SK-N-SH treated with all-trans-retinoic acid at 6 μM for 48 hours (cell line): ENCODE measurements at regions not wholly inside any gene's neighbourhood (a gene's known extent, or its start where the extent isn't known, plus 50 kb on each side); places are given as distances from the start of the nearest gene placed in this dataset.

Source experiments
- ATAC-seq: fragments of 200-7000 bp; cut with Tn5 transposase; 3 replicates; pipeline ENCODE4 v1.9.1; 2020; ENCODE audit warnings: mild to moderate bottlenecking, moderate library complexity
- ARNTL ChIP-seq: fragments of 450-650 bp; formaldehyde crosslinking; IDR thresholded peaks from 2 replicates; pipeline ENCODE4 v1.5.0; 2020; ENCODE audit warnings: low read depth, mild to moderate bottlenecking, moderate library complexity, borderline replicate concordance
- BACH2 ChIP-seq: fragments of 250-450 bp; sonication (Bioruptor Pico); IDR thresholded peaks from 2 replicates; pipeline ENCODE4 v1.9.0; 2021; ENCODE audit warnings: mild to moderate bottlenecking, borderline replicate concordance
- CSDC2 ChIP-seq: fragments of 250-450 bp; sonication (Bioruptor Pico); IDR thresholded peaks from 2 replicates; pipeline ENCODE4 v1.5.0; 2020; ENCODE audit warnings: mild to moderate bottlenecking, moderate library complexity
- ESRRG ChIP-seq: fragments of 250-450 bp; sonication (Bioruptor Pico); IDR thresholded peaks from 2 replicates; pipeline ENCODE4 v1.6.1; 2021; ENCODE audit warnings: mild to moderate bottlenecking
- GLIS3 ChIP-seq: fragments of 250-450 bp; sonication (Bioruptor Pico); IDR thresholded peaks from 2 replicates; pipeline ENCODE4 v1.5.0; 2020; ENCODE audit warnings: mild to moderate bottlenecking, moderate library complexity
- ISL1 ChIP-seq: fragments of 250-450 bp; sonication (Bioruptor Pico); IDR thresholded peaks from 2 replicates; pipeline ENCODE4 v2.1.2; 2022; ENCODE audit warnings: mild to moderate bottlenecking, moderate library complexity
- OSR1 ChIP-seq: fragments of 250-450 bp; sonication (Bioruptor Pico); IDR thresholded peaks from 2 replicates; pipeline ENCODE4 v1.8.0; 2022; ENCODE audit warnings: moderate library complexity, mild to moderate bottlenecking, inconsistent platforms
- PPARA ChIP-seq: fragments of 250-450 bp; sonication (Bioruptor Pico); IDR thresholded peaks from 2 replicates; pipeline ENCODE4 v1.5.0; 2020; ENCODE audit warnings: mild to moderate bottlenecking, borderline replicate concordance
- RARB ChIP-seq: fragments of 250-450 bp; sonication (Bioruptor Pico); IDR thresholded peaks from 2 replicates; pipeline ENCODE4 v1.8.0; 2021; ENCODE audit warnings: mild to moderate bottlenecking, moderate library complexity
- SNAI2 ChIP-seq: fragments of 250-450 bp; sonication (Bioruptor Pico); IDR thresholded peaks from 2 replicates; pipeline ENCODE4 v1.5.0; 2020; ENCODE audit warnings: mild to moderate bottlenecking, moderate library complexity
- TCF4 ChIP-seq: fragments of 250-450 bp; sonication (Bioruptor Pico); IDR thresholded peaks from 2 replicates; pipeline ENCODE4 v1.8.0; 2021; ENCODE audit warnings: mild to moderate bottlenecking, moderate library complexity, borderline replicate concordance
- TOX ChIP-seq: fragments of 250-450 bp; sonication (Bioruptor Pico); IDR thresholded peaks from 2 replicates; pipeline ENCODE4 v1.8.0; 2021; ENCODE audit warnings: mild to moderate bottlenecking, moderate library complexity, borderline replicate concordance
- TSHZ2 ChIP-seq: fragments of 250-450 bp; sonication (Bioruptor Pico); IDR thresholded peaks from 2 replicates; pipeline ENCODE4 v1.5.0; 2020; ENCODE audit warnings: mild to moderate bottlenecking, moderate library complexity
- ZC3H10 ChIP-seq: fragments of 250-450 bp; sonication (Bioruptor Pico); IDR thresholded peaks from 2 replicates; pipeline ENCODE4 v1.5.1; 2021; ENCODE audit warnings: mild to moderate bottlenecking, moderate library complexity
- ZFP3 ChIP-seq: fragments of 250-450 bp; sonication (Bioruptor Pico); IDR thresholded peaks from 2 replicates; pipeline ENCODE4 v1.5.0; 2020; ENCODE audit warnings: mild to moderate bottlenecking, moderate library complexity
- ZFP30 ChIP-seq: fragments of 450-650 bp; formaldehyde crosslinking; IDR thresholded peaks from 2 replicates; pipeline ENCODE4 v1.5.0; 2022; ENCODE audit warnings: mild to moderate bottlenecking, moderate library complexity
- ZNF565 ChIP-seq: fragments of 450-650 bp; formaldehyde crosslinking; conservative IDR thresholded peaks from 2 replicates; pipeline ENCODE4 v1.5.0; 2020; ENCODE audit warnings: low read depth, mild to moderate bottlenecking, moderate library complexity
- ZNF70 ChIP-seq: fragments of 450-650 bp; formaldehyde crosslinking; IDR thresholded peaks from 2 replicates; pipeline ENCODE4 v1.5.0; 2020; ENCODE audit warnings: mild to moderate bottlenecking, moderate library complexity
- ZNF8 ChIP-seq: fragments of 450-650 bp; formaldehyde crosslinking; IDR thresholded peaks from 2 replicates; pipeline ENCODE4 v1.5.0; 2020; ENCODE audit warnings: mild to moderate bottlenecking, moderate library complexity
- TF ChIP-seq, protein P1 (sequence below): fragments of 250-450 bp; sonication (Bioruptor Pico); IDR thresholded peaks from 2 replicates; pipeline ENCODE4 v1.5.1; 2021; ENCODE audit warnings: mild to moderate bottlenecking, moderate library complexity
- TF ChIP-seq, protein P2 (sequence below): fragments of 250-450 bp; sonication (Bioruptor Pico); IDR thresholded peaks from 2 replicates; pipeline ENCODE4 v1.5.1; 2020; ENCODE audit warnings: low read depth, mild to moderate bottlenecking, moderate library complexity
- TF ChIP-seq, protein P3 (sequence below): fragments of 250-450 bp; sonication (Bioruptor Pico); IDR thresholded peaks from 2 replicates; pipeline ENCODE4 v1.8.0; 2021; ENCODE audit warnings: low read depth, mild to moderate bottlenecking, moderate library complexity, borderline replicate concordance

DNA sequence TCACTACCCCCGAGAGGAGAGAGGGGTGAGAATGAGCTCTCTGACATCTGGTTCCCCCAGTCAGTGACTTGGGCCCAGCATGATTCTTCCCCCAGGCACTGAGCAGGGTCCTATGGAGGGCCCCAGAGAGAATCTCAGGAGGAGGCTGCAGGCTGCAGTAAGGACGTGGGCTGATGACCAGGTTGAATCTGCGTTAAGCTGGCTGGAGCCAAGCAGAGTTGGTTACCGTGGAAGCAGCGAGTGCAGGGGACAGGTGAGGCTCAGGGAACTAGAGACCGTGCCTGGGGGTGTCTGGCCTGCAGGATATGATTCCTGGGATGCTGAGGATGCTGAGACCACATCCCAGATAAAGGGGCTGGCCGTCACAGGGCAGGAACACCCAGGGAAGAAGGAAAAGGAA is 314.3 kb upstream of the IRX1 start:
- TF ChIP-seq ZNF565 (CRISPR knock-in tag) (no peak), ISL1 (CRISPR knock-in tag) (no peak), CSDC2 (CRISPR knock-in tag) (no peak), SNAI2 (no peak), ZFP3 (CRISPR knock-in tag) (no peak)
- ATAC-seq = no peak

DNA sequence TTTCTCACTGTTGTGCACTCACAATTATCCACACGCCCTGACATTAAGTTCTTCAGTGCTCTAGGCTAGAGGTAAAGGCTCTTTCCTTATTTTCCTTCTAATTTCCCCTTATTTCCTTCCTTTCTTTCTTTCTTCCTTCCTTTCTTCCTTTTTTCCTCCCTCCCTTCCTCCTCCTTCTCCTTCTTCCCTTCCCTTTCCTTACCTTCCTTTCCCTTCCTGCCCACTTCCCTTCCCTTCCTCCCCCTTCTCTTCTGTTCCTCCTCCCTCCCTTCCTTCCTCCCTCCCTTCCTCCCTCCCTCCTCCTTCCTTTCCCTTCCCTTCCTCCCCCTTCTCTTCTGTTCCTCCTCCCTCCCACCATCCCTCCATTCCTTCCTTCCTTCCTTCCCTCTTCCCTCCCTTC is 317.0 kb upstream of the IRX1 start:
- ATAC-seq = no peak
- TF ChIP-seq GLIS3 (CRISPR knock-in tag) (no peak), ZNF70 (CRISPR knock-in tag) (no peak)
- TF ChIP-seq, all 23 proteins: peak for 0

DNA sequence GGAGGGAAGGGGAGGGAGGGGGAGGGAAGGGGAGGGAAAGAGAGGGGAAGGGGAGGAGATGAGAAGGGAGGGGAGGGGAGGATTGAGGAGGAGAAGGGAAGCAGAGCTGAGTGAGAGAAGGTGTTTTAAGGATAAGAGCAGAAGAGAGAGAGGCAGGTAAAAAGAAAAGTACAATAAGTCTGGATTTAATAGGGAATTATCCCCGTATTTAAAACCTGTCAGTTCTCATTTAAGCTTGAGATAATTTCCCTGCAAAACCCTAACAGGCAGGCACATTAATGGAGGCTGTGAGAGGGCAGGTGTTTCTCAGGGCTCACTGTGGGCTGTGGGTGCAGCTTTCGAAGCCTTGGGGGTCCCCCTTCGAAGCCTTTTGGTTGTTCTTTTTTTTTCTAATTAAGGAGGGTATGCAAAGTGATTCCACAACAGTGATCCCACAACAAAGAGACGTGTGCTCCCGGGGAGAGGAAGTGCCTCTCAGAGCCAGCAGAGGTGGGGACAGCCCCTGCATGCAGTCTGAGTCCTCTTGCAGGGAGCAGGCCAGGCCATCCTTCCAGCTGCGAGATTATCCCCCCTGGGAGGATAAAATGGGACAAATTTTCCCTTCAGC is 317.9 kb upstream of the IRX1 start:
- ATAC-seq = no peak
- no peak for TF ChIP-seq RARB
- no peak for TF ChIP-seq ZNF565 (CRISPR knock-in tag)
- no peak for TF ChIP-seq GLIS3 (CRISPR knock-in tag)
- TF ChIP-seq, protein P1, sequence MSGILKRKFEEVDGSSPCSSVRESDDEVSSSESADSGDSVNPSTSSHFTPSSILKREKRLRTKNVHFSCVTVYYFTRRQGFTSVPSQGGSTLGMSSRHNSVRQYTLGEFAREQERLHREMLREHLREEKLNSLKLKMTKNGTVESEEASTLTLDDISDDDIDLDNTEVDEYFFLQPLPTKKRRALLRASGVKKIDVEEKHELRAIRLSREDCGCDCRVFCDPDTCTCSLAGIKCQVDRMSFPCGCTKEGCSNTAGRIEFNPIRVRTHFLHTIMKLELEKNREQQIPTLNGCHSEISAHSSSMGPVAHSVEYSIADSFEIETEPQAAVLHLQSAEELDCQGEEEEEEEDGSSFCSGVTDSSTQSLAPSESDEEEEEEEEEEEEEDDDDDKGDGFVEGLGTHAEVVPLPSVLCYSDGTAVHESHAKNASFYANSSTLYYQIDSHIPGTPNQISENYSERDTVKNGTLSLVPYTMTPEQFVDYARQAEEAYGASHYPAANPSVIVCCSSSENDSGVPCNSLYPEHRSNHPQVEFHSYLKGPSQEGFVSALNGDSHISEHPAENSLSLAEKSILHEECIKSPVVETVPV (CRISPR knock-in tag) = no peak
- TF ChIP-seq ISL1 (CRISPR knock-in tag) = no peak
- TF ChIP-seq TSHZ2 (CRISPR knock-in tag) = no peak

- no peak for ATAC-seq
Measured at GRCh38 chr5:3276896-3277295, 318.7 kb upstream of the IRX1 start.

GRCh38 chr5:3269395-3270169 is 326.1 kb upstream of the IRX1 start:
- ATAC-seq = no peak
- no peak for TF ChIP-seq OSR1 (CRISPR knock-in tag)
- TF ChIP-seq, protein P2, sequence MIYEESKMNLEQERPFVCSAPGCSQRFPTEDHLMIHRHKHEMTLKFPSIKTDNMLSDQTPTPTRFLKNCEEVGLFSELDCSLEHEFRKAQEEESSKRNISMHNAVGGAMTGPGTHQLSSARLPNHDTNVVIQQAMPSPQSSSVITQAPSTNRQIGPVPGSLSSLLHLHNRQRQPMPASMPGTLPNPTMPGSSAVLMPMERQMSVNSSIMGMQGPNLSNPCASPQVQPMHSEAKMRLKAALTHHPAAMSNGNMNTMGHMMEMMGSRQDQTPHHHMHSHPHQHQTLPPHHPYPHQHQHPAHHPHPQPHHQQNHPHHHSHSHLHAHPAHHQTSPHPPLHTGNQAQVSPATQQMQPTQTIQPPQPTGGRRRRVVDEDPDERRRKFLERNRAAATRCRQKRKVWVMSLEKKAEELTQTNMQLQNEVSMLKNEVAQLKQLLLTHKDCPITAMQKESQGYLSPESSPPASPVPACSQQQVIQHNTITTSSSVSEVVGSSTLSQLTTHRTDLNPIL = no peak
- no peak for TF ChIP-seq ZC3H10
- no peak for TF ChIP-seq ZFP30 (CRISPR knock-in tag)
- no peak for TF ChIP-seq ARNTL (CRISPR knock-in tag)
- TF ChIP-seq ZNF70 (CRISPR knock-in tag) = no peak
- TF ChIP-seq, protein P3, sequence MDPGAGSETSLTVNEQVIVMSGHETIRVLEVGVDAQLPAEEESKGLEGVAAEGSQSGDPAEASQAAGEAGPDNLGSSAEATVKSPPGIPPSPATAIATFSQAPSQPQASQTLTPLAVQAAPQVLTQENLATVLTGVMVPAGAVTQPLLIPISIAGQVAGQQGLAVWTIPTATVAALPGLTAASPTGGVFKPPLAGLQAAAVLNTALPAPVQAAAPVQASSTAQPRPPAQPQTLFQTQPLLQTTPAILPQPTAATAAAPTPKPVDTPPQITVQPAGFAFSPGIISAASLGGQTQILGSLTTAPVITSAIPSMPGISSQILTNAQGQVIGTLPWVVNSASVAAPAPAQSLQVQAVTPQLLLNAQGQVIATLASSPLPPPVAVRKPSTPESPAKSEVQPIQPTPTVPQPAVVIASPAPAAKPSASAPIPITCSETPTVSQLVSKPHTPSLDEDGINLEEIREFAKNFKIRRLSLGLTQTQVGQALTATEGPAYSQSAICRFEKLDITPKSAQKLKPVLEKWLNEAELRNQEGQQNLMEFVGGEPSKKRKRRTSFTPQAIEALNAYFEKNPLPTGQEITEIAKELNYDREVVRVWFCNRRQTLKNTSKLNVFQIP = no peak
- TF ChIP-seq ZNF565 (CRISPR knock-in tag) = no peak
- TF ChIP-seq RARB = no peak
- no peak for TF ChIP-seq ISL1 (CRISPR knock-in tag)
- no peak for TF ChIP-seq CSDC2 (CRISPR knock-in tag)
- TF ChIP-seq, protein P1 (CRISPR knock-in tag) = no peak
- TF ChIP-seq TCF4 (CRISPR knock-in tag) = no peak
- TF ChIP-seq BACH2 = no peak
- TF ChIP-seq PPARA (CRISPR knock-in tag) = no peak
- TF ChIP-seq ZNF8 = no peak
- no peak for TF ChIP-seq TOX

More at GRCh38 chr5:3276896-3277295, 318.7 kb upstream of the IRX1 start:
- TF ChIP-seq ESRRG = no peak
- TF ChIP-seq, all 23 proteins: peak for 0
